Esophagus squamous epithelium (tissue), 4 donors: ENCODE measurements at regions not wholly inside any gene's neighbourhood (a gene's known extent, or its start where the extent isn't known, plus 50 kb on each side); places are given as distances from the start of the nearest gene placed in this dataset.

Experiments used
- CTCF ChIP-seq, 6 experiments: fragments of 450-650 bp in 4 of 6; fragments of 200-600 bp in 2 of 6; sonication (generic) in 2 of 6; IDR thresholded peaks; one replicate each; pipeline ENCODE4 v1.5.1; 2016 to 2019; ENCODE audit warnings: antibody characterized with exemption in 6 of 6, mild to moderate bottlenecking in 4 of 6, moderate library complexity in 4 of 6
- POLR2A ChIP-seq, 4 donors: fragments of 450-650 bp; IDR thresholded peaks; one replicate each; pipeline ENCODE4 v1.6.1; 2017; ENCODE audit warnings: antibody characterized with exemption in 4 of 4, mild to moderate bottlenecking in 4 of 4, moderate library complexity in 3 of 4

DNA sequence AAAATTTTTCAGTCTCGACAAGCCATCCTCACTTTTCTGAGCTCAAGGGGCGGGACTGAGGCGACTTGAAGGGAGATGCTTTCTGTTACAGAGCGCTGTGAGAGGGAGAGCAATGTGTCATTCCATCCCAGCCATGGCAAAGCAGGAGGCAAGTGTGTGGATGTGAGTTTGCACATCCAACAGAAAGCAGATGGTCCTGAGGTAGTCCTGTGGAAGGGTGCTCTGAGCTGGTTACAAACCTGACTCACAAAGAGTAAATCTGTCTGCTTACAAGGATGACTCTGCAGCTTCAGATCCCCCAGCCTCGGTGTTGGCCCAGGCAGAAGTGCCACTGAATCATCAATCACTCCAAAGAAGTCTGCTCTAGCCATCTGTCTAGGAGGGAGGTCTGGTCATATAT is 482.0 kb upstream of the DCC start:
- no peak for TF ChIP-seq CTCF (IDR thresholded peaks at IDR 0.05)
- no peak for TF ChIP-seq POLR2A (IDR thresholded peaks at IDR 0.05)
